ENCODE measurements at regions not wholly inside any gene's neighbourhood (a gene's known extent, or its start where the extent isn't known, plus 50 kb on each side); places are given as distances from the start of the nearest gene placed in this dataset.

- H3K9me3 ChIP-seq (ENCODE audit: control insufficient read depth, low read depth, low read length) = no peaks in the 10 kb centered on the region
- no peak overlapping the region for H3K9ac ChIP-seq (ENCODE audit: control insufficient read depth, extremely low read depth, insufficient read depth, low read length)
- H3K27me3 ChIP-seq (ENCODE audit: control insufficient read depth, extremely low read depth, insufficient read depth, low read length) = peaks cover 3% of the 10 kb centered on the region
- H3K36me3 ChIP-seq (ENCODE audit: control insufficient read depth in 2 of 2, extremely low read depth in 1 of 2, insufficient read depth in 2 of 2, low read length in 2 of 2) = no peaks in the 10 kb centered on the region
- H3K27ac ChIP-seq (ENCODE audit: control insufficient read depth, insufficient read depth, low read length) = no peak overlapping the region
- DNase-seq (ENCODE audit: low read depth, low spot score) = no peak
- no peak overlapping the region for H3K4me2 ChIP-seq (ENCODE audit: control insufficient read depth, extremely low read depth, insufficient read depth, low read depth, low read length)
- no peak overlapping the region for H2AFZ ChIP-seq (ENCODE audit: control insufficient read depth, low read length)
- H3K79me2 ChIP-seq (ENCODE audit: control insufficient read depth, insufficient read depth, low read length) = no peaks in the 10 kb centered on the region
- no peaks in the 10 kb centered on the region for H4K20me1 ChIP-seq (ENCODE audit: control insufficient read depth, extremely low read depth, insufficient read depth, low read length)
- dilution Hi-C loops (cut with MboI; ENCODE audit: extremely low pct_ligation_motif_present, low sequenced_read_pairs) = no loop called here
- no peaks in the 10 kb centered on the region for H3K9me1 ChIP-seq (ENCODE audit: control insufficient read depth, extremely low read depth, insufficient read depth, low read length)
- FAIRE-seq = no peak
- no peak overlapping the region for H3K4me3 ChIP-seq (ENCODE audit: control insufficient read depth in 2 of 3, extremely low read depth in 1 of 3, insufficient read depth in 2 of 3, low read depth in 1 of 3, low read length in 3 of 3)
- no peaks in the 10 kb centered on the region for H3K4me1 ChIP-seq (ENCODE audit: control insufficient read depth, extremely low read depth, insufficient read depth, low read length)
- TF ChIP-seq, protein P1, sequence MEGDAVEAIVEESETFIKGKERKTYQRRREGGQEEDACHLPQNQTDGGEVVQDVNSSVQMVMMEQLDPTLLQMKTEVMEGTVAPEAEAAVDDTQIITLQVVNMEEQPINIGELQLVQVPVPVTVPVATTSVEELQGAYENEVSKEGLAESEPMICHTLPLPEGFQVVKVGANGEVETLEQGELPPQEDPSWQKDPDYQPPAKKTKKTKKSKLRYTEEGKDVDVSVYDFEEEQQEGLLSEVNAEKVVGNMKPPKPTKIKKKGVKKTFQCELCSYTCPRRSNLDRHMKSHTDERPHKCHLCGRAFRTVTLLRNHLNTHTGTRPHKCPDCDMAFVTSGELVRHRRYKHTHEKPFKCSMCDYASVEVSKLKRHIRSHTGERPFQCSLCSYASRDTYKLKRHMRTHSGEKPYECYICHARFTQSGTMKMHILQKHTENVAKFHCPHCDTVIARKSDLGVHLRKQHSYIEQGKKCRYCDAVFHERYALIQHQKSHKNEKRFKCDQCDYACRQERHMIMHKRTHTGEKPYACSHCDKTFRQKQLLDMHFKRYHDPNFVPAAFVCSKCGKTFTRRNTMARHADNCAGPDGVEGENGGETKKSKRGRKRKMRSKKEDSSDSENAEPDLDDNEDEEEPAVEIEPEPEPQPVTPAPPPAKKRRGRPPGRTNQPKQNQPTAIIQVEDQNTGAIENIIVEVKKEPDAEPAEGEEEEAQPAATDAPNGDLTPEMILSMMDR (optimal IDR thresholded peaks at IDR 0.05 in 1 of 3, IDR thresholded peaks at IDR 0.05 in 1 of 3, conservative IDR thresholded peaks at IDR 0.05 in 1 of 3; ENCODE audit: extremely low read depth in 1 of 3, insufficient read depth in 2 of 3, low read length in 3 of 3) = no peak
- no peak for TF ChIP-seq EZH2 (IDR thresholded peaks at IDR 0.05; ENCODE audit: low read length)
Measured at GRCh38 chr7:132653366-132653930, 77.2 kb upstream of the PLXNA4 start.

DNA sequence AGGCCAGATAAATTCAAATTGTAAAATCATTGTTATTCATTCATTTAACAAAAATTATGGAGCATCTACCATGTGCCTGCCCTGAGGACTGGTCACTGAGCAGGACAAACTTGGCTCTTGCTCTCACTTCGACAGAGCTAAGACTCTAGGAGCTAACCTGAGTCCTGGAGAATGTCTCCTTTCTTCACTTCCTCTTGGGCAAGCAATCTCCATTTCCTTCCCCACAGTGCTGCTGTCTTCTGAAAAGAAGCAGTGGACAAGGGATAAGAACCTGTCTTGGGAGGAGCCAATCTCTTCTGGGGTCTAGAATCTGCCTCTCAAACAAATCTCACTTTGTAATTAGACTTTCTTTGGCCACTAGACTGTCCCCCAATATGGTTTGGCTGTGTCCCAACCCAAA is 76.2 kb upstream of the PLXNA4 start:
- FAIRE-seq = no peak
- DNase-seq (ENCODE audit: low read depth, low spot score) = no peak
- no peaks in the 10 kb centered on the region for H3K79me2 ChIP-seq (ENCODE audit: control insufficient read depth, insufficient read depth, low read length)
- H3K4me3 ChIP-seq (ENCODE audit: control insufficient read depth in 2 of 3, extremely low read depth in 1 of 3, insufficient read depth in 2 of 3, low read depth in 1 of 3, low read length in 3 of 3) = no peak overlapping the region
- no peak overlapping the region for H3K27ac ChIP-seq (ENCODE audit: control insufficient read depth, insufficient read depth, low read length)
- no peaks in the 10 kb centered on the region for H4K20me1 ChIP-seq (ENCODE audit: control insufficient read depth, extremely low read depth, insufficient read depth, low read length)
- TF ChIP-seq, protein P1 (optimal IDR thresholded peaks at IDR 0.05 in 1 of 3, IDR thresholded peaks at IDR 0.05 in 1 of 3, conservative IDR thresholded peaks at IDR 0.05 in 1 of 3; ENCODE audit: extremely low read depth in 1 of 3, insufficient read depth in 2 of 3, low read length in 3 of 3) = no peak
- TF ChIP-seq EZH2 (IDR thresholded peaks at IDR 0.05; ENCODE audit: low read length) = no peak
- no peaks in the 10 kb centered on the region for H3K9me3 ChIP-seq (ENCODE audit: control insufficient read depth, low read depth, low read length)
- H3K4me1 ChIP-seq (ENCODE audit: control insufficient read depth, extremely low read depth, insufficient read depth, low read length) = no peaks in the 10 kb centered on the region
- H3K36me3 ChIP-seq (ENCODE audit: control insufficient read depth in 2 of 2, extremely low read depth in 1 of 2, insufficient read depth in 2 of 2, low read length in 2 of 2) = no peaks in the 10 kb centered on the region
- peaks cover 3% of the 10 kb centered on the region for H3K27me3 ChIP-seq (ENCODE audit: control insufficient read depth, extremely low read depth, insufficient read depth, low read length)
- no peak overlapping the region for H3K4me2 ChIP-seq (ENCODE audit: control insufficient read depth, extremely low read depth, insufficient read depth, low read depth, low read length)
- H3K9me1 ChIP-seq (ENCODE audit: control insufficient read depth, extremely low read depth, insufficient read depth, low read length) = no peaks in the 10 kb centered on the region
- H2AFZ ChIP-seq (ENCODE audit: control insufficient read depth, low read length) = no peak overlapping the region
- no peak overlapping the region for H3K9ac ChIP-seq (ENCODE audit: control insufficient read depth, extremely low read depth, insufficient read depth, low read length)
- dilution Hi-C loops (cut with MboI; ENCODE audit: extremely low pct_ligation_motif_present, low sequenced_read_pairs) = no loop called here

Data from keratinocyte (primary cell).